Suprapubic skin (tissue), 4 donors: ENCODE measurements at regions not wholly inside any gene's neighbourhood (a gene's known extent, or its start where the extent isn't known, plus 50 kb on each side); places are given as distances from the start of the nearest gene placed in this dataset.

Experiments
- DNase-seq, 2 donors: peaks; one replicate each; pipeline ENCODE4 v3.0.0-alpha.2; 2019; ENCODE audit warnings: low spot score in 2 of 2
- H3K27ac ChIP-seq: fragments of 200-600 bp; sonication (generic); one replicate; pipeline ENCODE4 v1.5.1; 2019
- H3K27me3 ChIP-seq: fragments of 200-600 bp; sonication (generic); one replicate; pipeline ENCODE4 v1.5.1; 2019
- H3K36me3 ChIP-seq: fragments of 200-600 bp; sonication (generic); one replicate; pipeline ENCODE4 v1.5.1; 2019
- H3K4me1 ChIP-seq: fragments of 200-600 bp; sonication (generic); one replicate; pipeline ENCODE4 v1.5.1; 2019
- H3K4me3 ChIP-seq: fragments of 200-600 bp; sonication (generic); one replicate; pipeline ENCODE4 v1.5.1; 2019; ENCODE audit warnings: mild to moderate bottlenecking
- H3K9me3 ChIP-seq: fragments of 200-600 bp; sonication (generic); one replicate; pipeline ENCODE4 v1.5.1; 2019
- CTCF ChIP-seq, 2 donors: fragments of 200-600 bp in 1 of 2; fragments of 450-650 bp in 1 of 2; sonication (generic) in 1 of 2; IDR thresholded peaks; one replicate each; pipeline ENCODE4 v1.5.1; 2016 to 2019; ENCODE audit warnings: antibody characterized with exemption in 2 of 2, mild to moderate bottlenecking in 1 of 2, moderate library complexity in 1 of 2
- EP300 ChIP-seq: sonication (generic); formaldehyde crosslinking; IDR thresholded peaks from one replicate; pipeline ENCODE4 v1.6.1; 2017; ENCODE audit warnings: antibody characterized with exemption
- POLR2A ChIP-seq, 2 donors: fragments of 450-650 bp; IDR thresholded peaks; one replicate each; pipeline ENCODE4 v1.6.1; 2017; ENCODE audit warnings: antibody characterized with exemption in 2 of 2, mild to moderate bottlenecking in 2 of 2, moderate library complexity in 2 of 2
- POLR2AphosphoS5 ChIP-seq, 3 donors: sonication (generic); formaldehyde crosslinking; IDR thresholded peaks; one replicate each; pipeline ENCODE4 v1.6.1; 2017; ENCODE audit warnings: antibody characterized with exemption in 3 of 3
- WGBS: methylation state at CpG from one replicate; pipeline ENCODE4 v1.1.5; 2018; 5-methylcytosine and 5-hydroxymethylcytosine counted together

- peaks cover 23% of the 10 kb centered on the region for H3K27me3 ChIP-seq
- no peaks in the 10 kb centered on the region for H3K36me3 ChIP-seq
- TF ChIP-seq POLR2A (IDR thresholded peaks at IDR 0.05) (no peak), EP300 (no peak), POLR2AphosphoS5 (IDR thresholded peaks at IDR 0.05) (no peak), CTCF (IDR thresholded peaks at IDR 0.05) (no peak)
- no peak overlapping the region for H3K27ac ChIP-seq
- peak in 1 of 2 donors; percentile 50 for DNase-seq
- H3K4me1 ChIP-seq = no peaks in the 10 kb centered on the region
- no peak overlapping the region for H3K4me3 ChIP-seq
- H3K9me3 ChIP-seq = no peaks in the 10 kb centered on the region
These were observed 333.6 kb downstream of the C16orf95 start for GRCh38 chr16:86983621-86984020.

GRCh38 chr16:86984343-86984742 lies 332.8 kb downstream of the C16orf95 start:
- Histone ChIP-seq H3K27me3 (peaks cover 30% of the 10 kb centered on the region), H3K36me3 (no peaks in the 10 kb centered on the region), H3K9me3 (no peaks in the 10 kb centered on the region), H3K4me1 (no peaks in the 10 kb centered on the region), H3K27ac (no peak overlapping the region), H3K4me3 (no peak overlapping the region)
- DNase-seq = no peak
- TF ChIP-seq POLR2A (IDR thresholded peaks at IDR 0.05) (no peak), CTCF (IDR thresholded peaks at IDR 0.05) (no peak), EP300 (no peak), POLR2AphosphoS5 (IDR thresholded peaks at IDR 0.05) (no peak)
- WGBS = 89% methylated on average over 8 of the region's 10 CpGs

GRCh38 chr16:86984991-86985647 lies 332.1 kb downstream of the C16orf95 start:
- Histone ChIP-seq H3K27ac (no peak overlapping the region), H3K4me1 (no peaks in the 10 kb centered on the region), H3K27me3 (peaks cover 35% of the 10 kb centered on the region), H3K36me3 (no peaks in the 10 kb centered on the region), H3K9me3 (no peaks in the 10 kb centered on the region), H3K4me3 (no peak overlapping the region)
- no peak for TF ChIP-seq POLR2A (IDR thresholded peaks at IDR 0.05)
- no peak for TF ChIP-seq EP300
- TF ChIP-seq CTCF (IDR thresholded peaks at IDR 0.05) = no peak
- TF ChIP-seq POLR2AphosphoS5 (IDR thresholded peaks at IDR 0.05) = no peak
- WGBS = 53% methylated on average over 3 of the region's 13 CpGs
- DNase-seq = no peak

GRCh38 chr16:86985648-86986015 lies 331.6 kb downstream of the C16orf95 start:
- H3K9me3 ChIP-seq = no peaks in the 10 kb centered on the region
- no peak for DNase-seq

GRCh38 chr16:86986136-86986535 lies 331.1 kb downstream of the C16orf95 start:
- TF ChIP-seq POLR2A (IDR thresholded peaks at IDR 0.05) = no peak
- no peak for TF ChIP-seq EP300
- no peak for TF ChIP-seq CTCF (IDR thresholded peaks at IDR 0.05)
- no peak for TF ChIP-seq POLR2AphosphoS5 (IDR thresholded peaks at IDR 0.05)
- no peaks in the 10 kb centered on the region for H3K9me3 ChIP-seq
- no peaks in the 10 kb centered on the region for H3K36me3 ChIP-seq
- 87% methylated on average over 7 of the region's 7 CpGs for WGBS
- no peak overlapping the region for H3K27ac ChIP-seq
- DNase-seq = no peak
- H3K27me3 ChIP-seq = peaks cover 40% of the 10 kb centered on the region
- no peaks in the 10 kb centered on the region for H3K4me1 ChIP-seq
- H3K4me3 ChIP-seq = no peak overlapping the region

More at GRCh38 chr16:86985648-86986015, 331.6 kb downstream of the C16orf95 start:
- TF ChIP-seq CTCF (IDR thresholded peaks at IDR 0.05) = no peak
- H3K27ac ChIP-seq = no peak overlapping the region
- H3K4me3 ChIP-seq = no peak overlapping the region
- peaks cover 37% of the 10 kb centered on the region for H3K27me3 ChIP-seq
- H3K36me3 ChIP-seq = no peaks in the 10 kb centered on the region
- 88% methylated on average over 10 of the region's 12 CpGs for WGBS
- no peaks in the 10 kb centered on the region for H3K4me1 ChIP-seq
